WTC11 (cell line): ENCODE measurements at regions not wholly inside any gene's neighbourhood (a gene's known extent, or its start where the extent isn't known, plus 50 kb on each side); places are given as distances from the start of the nearest gene placed in this dataset.

Source experiments
- ATAC-seq: fragments of 200-7000 bp; cut with Tn5 transposase; 2 replicates; pipeline ENCODE4 v1.10.0; 2021; ENCODE audit warnings: mild to moderate bottlenecking, moderate library complexity
- CTCF ChIA-PET: fragments of 300-600 bp; sonication (Branson Sonifier 250); formaldehyde crosslinking; loops from one replicate; lab custom pipeline; 2021; ENCODE audit warnings: antibody characterized with exemption; lab: Charles Lee
- POLR2A ChIA-PET: fragments of 350-600 bp; sonication (Branson Sonifier 250); formaldehyde crosslinking; loops from one replicate; lab custom pipeline; 2021; ENCODE audit warnings: antibody characterized with exemption; lab: Charles Lee
- DNase-seq: peaks from one replicate; pipeline ENCODE4 v3.0.0; 2021; ENCODE audit warnings: low spot score
- H3K27ac Mint-ChIP-seq: 2 replicates; pipeline ENCODE4 v1.8.0; 2021; ENCODE audit warnings: mixed read lengths
- H3K27me3 Mint-ChIP-seq: 2 replicates; pipeline ENCODE4 v1.8.0; 2021; ENCODE audit warnings: low read depth, mild to moderate bottlenecking, moderate library complexity, mixed read lengths
- H3K36me3 Mint-ChIP-seq: 2 replicates; pipeline ENCODE4 v1.8.0; 2021; ENCODE audit warnings: mixed read lengths
- H3K4me1 Mint-ChIP-seq: 2 replicates; pipeline ENCODE4 v1.8.0; 2022; ENCODE audit warnings: mixed read lengths
- H3K4me3 Mint-ChIP-seq: 2 replicates; pipeline ENCODE4 v1.8.0; 2021; ENCODE audit warnings: mild to moderate bottlenecking, moderate library complexity, mixed read lengths
- H3K9me3 Mint-ChIP-seq: 2 replicates; pipeline ENCODE4 v1.8.0; 2021; ENCODE audit warnings: mixed read lengths
- AFF4 ChIP-seq: sonication (generic); formaldehyde crosslinking; IDR thresholded peaks from 2 replicates; pipeline ENCODE4 v1.8.1; 2023; ENCODE audit warnings: mild to moderate bottlenecking, missing genetic modification reagents, borderline replicate concordance
- CBFB ChIP-seq: sonication (generic); formaldehyde crosslinking; IDR thresholded peaks from 2 replicates; pipeline ENCODE4 v1.8.1; 2022; ENCODE audit warnings: mild to moderate bottlenecking, low read depth, missing genetic modification reagents
- CREM ChIP-seq: sonication (generic); formaldehyde crosslinking; IDR thresholded peaks from 2 replicates; pipeline ENCODE4 v1.8.1; 2022; ENCODE audit warnings: mild to moderate bottlenecking, missing genetic modification reagents, moderate library complexity
- GABPB1 ChIP-seq: sonication (generic); formaldehyde crosslinking; IDR thresholded peaks from 2 replicates; pipeline ENCODE4 v1.8.1; 2023; ENCODE audit warnings: mild to moderate bottlenecking, missing genetic modification reagents
- GRHL2 ChIP-seq: fragments of 250-450 bp; sonication (Bioruptor Pico); IDR thresholded peaks from 2 replicates; pipeline ENCODE4 v1.8.0; 2022; ENCODE audit warnings: mild to moderate bottlenecking, moderate library complexity; ENCODE audit not compliant: insufficient replicate concordance, severe bottlenecking
- JUN ChIP-seq: sonication (generic); formaldehyde crosslinking; IDR thresholded peaks from 2 replicates; pipeline ENCODE4 v1.8.0; 2023; ENCODE audit warnings: mild to moderate bottlenecking, missing genetic modification reagents
- KAT7 ChIP-seq: sonication (generic); formaldehyde crosslinking; IDR thresholded peaks from 2 replicates; pipeline ENCODE4 v1.8.1; 2023; ENCODE audit warnings: missing genetic modification reagents, mild to moderate bottlenecking, borderline replicate concordance
- MYBL2 ChIP-seq: sonication (generic); formaldehyde crosslinking; IDR thresholded peaks from 2 replicates; pipeline ENCODE4 v1.8.1; 2023; ENCODE audit warnings: mild to moderate bottlenecking, moderate library complexity, missing genetic modification reagents
- NFE2L1 ChIP-seq: sonication (generic); formaldehyde crosslinking; IDR thresholded peaks from 2 replicates; pipeline ENCODE4 v1.8.1; 2023; ENCODE audit warnings: missing genetic modification reagents
- PRRX2 ChIP-seq: fragments of 250-450 bp; sonication (Bioruptor Pico); IDR thresholded peaks from 2 replicates; pipeline ENCODE4 v1.8.0; 2021; ENCODE audit warnings: mild to moderate bottlenecking
- SMAD4 ChIP-seq: sonication (generic); formaldehyde crosslinking; IDR thresholded peaks from 2 replicates; pipeline ENCODE4 v1.8.0; 2022; ENCODE audit warnings: mild to moderate bottlenecking, missing genetic modification reagents
- TP53 ChIP-seq: sonication (generic); formaldehyde crosslinking; IDR thresholded peaks from 2 replicates; pipeline ENCODE4 v1.8.1; 2023; ENCODE audit warnings: mild to moderate bottlenecking, missing genetic modification reagents
- ZNF263 ChIP-seq: sonication (generic); formaldehyde crosslinking; IDR thresholded peaks from 2 replicates; pipeline ENCODE4 v1.8.1; 2022; ENCODE audit warnings: low read depth, mild to moderate bottlenecking, moderate library complexity, missing genetic modification reagents
- ZNF425 ChIP-seq: fragments of 250-450 bp; sonication (Bioruptor Pico); conservative IDR thresholded peaks from 2 replicates; pipeline ENCODE4 v1.9.0; 2021; ENCODE audit warnings: mild to moderate bottlenecking
- TF ChIP-seq, protein P1 (sequence below): sonication (generic); formaldehyde crosslinking; IDR thresholded peaks from 2 replicates; pipeline ENCODE4 v1.8.1; 2023; ENCODE audit warnings: mild to moderate bottlenecking, missing genetic modification reagents
- TF ChIP-seq, protein P2 (sequence below): fragments of 250-450 bp; sonication (Bioruptor Pico); IDR thresholded peaks from 2 replicates; pipeline ENCODE4 v1.9.0; 2021; ENCODE audit warnings: mild to moderate bottlenecking
- TF ChIP-seq, protein P3 (sequence below): fragments of 250-450 bp; sonication (Bioruptor Pico); IDR thresholded peaks from 2 replicates; pipeline ENCODE4 v1.9.0; 2021; ENCODE audit warnings: mild to moderate bottlenecking, borderline replicate concordance
- TF ChIP-seq, protein P4 (sequence below): sonication (generic); formaldehyde crosslinking; IDR thresholded peaks from 2 replicates; pipeline ENCODE4 v1.8.0; 2023; ENCODE audit warnings: missing genetic modification reagents, mild to moderate bottlenecking, borderline replicate concordance
- TF ChIP-seq, protein P5 (sequence below): fragments of 250-450 bp; sonication (Bioruptor Pico); IDR thresholded peaks from 2 replicates; pipeline ENCODE4 v2.1.2; 2022; ENCODE audit warnings: mild to moderate bottlenecking, moderate library complexity

- TF ChIP-seq AFF4 (CRISPR knock-in tag) (no peak), ZNF425 (no peak), SMAD4 (CRISPR knock-in tag) (no peak)
Observed at GRCh38 chr12:76250256-76250655, 98.0 kb downstream of the BBS10 start (continued).

GRCh38 chr12:76249501-76249900, 98.7 kb downstream of the BBS10 start:
- Mint-ChIP-seq H3K4me3 (no peak overlapping the region), H3K27me3 (no peaks in the 10 kb centered on the region), H3K27ac (no peak overlapping the region), H3K36me3 (no peaks in the 10 kb centered on the region), H3K4me1 (peaks cover 18% of the 10 kb centered on the region), H3K9me3 (no peaks in the 10 kb centered on the region)
- POLR2A ChIA-PET = no interaction called here
- ATAC-seq (no peak), DNase-seq (no peak)
- CTCF ChIA-PET = no interaction called here
- TF ChIP-seq TP53 (CRISPR knock-in tag) (no peak), PRRX2 (no peak), CBFB (CRISPR knock-in tag) (no peak), GABPB1 (CRISPR knock-in tag) (no peak), MYBL2 (no peak), ZNF263 (CRISPR knock-in tag) (no peak), CREM (CRISPR knock-in tag) (no peak), GRHL2 (no peak), KAT7 (no peak), NFE2L1 (no peak), JUN (no peak)
- TF ChIP-seq, protein P1, sequence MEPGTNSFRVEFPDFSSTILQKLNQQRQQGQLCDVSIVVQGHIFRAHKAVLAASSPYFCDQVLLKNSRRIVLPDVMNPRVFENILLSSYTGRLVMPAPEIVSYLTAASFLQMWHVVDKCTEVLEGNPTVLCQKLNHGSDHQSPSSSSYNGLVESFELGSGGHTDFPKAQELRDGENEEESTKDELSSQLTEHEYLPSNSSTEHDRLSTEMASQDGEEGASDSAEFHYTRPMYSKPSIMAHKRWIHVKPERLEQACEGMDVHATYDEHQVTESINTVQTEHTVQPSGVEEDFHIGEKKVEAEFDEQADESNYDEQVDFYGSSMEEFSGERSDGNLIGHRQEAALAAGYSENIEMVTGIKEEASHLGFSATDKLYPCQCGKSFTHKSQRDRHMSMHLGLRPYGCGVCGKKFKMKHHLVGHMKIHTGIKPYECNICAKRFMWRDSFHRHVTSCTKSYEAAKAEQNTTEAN (CRISPR knock-in tag) = no peak
- TF ChIP-seq, protein P2, sequence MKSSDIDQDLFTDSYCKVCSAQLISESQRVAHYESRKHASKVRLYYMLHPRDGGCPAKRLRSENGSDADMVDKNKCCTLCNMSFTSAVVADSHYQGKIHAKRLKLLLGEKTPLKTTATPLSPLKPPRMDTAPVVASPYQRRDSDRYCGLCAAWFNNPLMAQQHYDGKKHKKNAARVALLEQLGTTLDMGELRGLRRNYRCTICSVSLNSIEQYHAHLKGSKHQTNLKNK (CRISPR knock-in tag) = no peak
- TF ChIP-seq, protein P3, sequence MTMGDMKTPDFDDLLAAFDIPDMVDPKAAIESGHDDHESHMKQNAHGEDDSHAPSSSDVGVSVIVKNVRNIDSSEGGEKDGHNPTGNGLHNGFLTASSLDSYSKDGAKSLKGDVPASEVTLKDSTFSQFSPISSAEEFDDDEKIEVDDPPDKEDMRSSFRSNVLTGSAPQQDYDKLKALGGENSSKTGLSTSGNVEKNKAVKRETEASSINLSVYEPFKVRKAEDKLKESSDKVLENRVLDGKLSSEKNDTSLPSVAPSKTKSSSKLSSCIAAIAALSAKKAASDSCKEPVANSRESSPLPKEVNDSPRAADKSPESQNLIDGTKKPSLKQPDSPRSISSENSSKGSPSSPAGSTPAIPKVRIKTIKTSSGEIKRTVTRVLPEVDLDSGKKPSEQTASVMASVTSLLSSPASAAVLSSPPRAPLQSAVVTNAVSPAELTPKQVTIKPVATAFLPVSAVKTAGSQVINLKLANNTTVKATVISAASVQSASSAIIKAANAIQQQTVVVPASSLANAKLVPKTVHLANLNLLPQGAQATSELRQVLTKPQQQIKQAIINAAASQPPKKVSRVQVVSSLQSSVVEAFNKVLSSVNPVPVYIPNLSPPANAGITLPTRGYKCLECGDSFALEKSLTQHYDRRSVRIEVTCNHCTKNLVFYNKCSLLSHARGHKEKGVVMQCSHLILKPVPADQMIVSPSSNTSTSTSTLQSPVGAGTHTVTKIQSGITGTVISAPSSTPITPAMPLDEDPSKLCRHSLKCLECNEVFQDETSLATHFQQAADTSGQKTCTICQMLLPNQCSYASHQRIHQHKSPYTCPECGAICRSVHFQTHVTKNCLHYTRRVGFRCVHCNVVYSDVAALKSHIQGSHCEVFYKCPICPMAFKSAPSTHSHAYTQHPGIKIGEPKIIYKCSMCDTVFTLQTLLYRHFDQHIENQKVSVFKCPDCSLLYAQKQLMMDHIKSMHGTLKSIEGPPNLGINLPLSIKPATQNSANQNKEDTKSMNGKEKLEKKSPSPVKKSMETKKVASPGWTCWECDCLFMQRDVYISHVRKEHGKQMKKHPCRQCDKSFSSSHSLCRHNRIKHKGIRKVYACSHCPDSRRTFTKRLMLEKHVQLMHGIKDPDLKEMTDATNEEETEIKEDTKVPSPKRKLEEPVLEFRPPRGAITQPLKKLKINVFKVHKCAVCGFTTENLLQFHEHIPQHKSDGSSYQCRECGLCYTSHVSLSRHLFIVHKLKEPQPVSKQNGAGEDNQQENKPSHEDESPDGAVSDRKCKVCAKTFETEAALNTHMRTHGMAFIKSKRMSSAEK (CRISPR knock-in tag) = no peak
- TF ChIP-seq, protein P4, sequence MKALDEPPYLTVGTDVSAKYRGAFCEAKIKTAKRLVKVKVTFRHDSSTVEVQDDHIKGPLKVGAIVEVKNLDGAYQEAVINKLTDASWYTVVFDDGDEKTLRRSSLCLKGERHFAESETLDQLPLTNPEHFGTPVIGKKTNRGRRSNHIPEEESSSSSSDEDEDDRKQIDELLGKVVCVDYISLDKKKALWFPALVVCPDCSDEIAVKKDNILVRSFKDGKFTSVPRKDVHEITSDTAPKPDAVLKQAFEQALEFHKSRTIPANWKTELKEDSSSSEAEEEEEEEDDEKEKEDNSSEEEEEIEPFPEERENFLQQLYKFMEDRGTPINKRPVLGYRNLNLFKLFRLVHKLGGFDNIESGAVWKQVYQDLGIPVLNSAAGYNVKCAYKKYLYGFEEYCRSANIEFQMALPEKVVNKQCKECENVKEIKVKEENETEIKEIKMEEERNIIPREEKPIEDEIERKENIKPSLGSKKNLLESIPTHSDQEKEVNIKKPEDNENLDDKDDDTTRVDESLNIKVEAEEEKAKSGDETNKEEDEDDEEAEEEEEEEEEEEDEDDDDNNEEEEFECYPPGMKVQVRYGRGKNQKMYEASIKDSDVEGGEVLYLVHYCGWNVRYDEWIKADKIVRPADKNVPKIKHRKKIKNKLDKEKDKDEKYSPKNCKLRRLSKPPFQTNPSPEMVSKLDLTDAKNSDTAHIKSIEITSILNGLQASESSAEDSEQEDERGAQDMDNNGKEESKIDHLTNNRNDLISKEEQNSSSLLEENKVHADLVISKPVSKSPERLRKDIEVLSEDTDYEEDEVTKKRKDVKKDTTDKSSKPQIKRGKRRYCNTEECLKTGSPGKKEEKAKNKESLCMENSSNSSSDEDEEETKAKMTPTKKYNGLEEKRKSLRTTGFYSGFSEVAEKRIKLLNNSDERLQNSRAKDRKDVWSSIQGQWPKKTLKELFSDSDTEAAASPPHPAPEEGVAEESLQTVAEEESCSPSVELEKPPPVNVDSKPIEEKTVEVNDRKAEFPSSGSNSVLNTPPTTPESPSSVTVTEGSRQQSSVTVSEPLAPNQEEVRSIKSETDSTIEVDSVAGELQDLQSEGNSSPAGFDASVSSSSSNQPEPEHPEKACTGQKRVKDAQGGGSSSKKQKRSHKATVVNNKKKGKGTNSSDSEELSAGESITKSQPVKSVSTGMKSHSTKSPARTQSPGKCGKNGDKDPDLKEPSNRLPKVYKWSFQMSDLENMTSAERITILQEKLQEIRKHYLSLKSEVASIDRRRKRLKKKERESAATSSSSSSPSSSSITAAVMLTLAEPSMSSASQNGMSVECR (CRISPR knock-in tag) = no peak
- TF ChIP-seq, protein P5, sequence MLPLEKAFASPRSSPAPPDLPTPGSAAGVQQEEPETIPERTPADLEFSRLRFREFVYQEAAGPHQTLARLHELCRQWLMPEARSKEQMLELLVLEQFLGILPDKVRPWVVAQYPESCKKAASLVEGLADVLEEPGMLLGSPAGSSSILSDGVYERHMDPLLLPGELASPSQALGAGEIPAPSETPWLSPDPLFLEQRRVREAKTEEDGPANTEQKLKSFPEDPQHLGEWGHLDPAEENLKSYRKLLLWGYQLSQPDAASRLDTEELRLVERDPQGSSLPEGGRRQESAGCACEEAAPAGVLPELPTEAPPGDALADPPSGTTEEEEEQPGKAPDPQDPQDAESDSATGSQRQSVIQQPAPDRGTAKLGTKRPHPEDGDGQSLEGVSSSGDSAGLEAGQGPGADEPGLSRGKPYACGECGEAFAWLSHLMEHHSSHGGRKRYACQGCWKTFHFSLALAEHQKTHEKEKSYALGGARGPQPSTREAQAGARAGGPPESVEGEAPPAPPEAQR (CRISPR knock-in tag) = no peak
